DMS79 treated with DMSO at 0.1 percent for 48 hours (cell line): ENCODE measurements at regions not wholly inside any gene's neighbourhood (a gene's known extent, or its start where the extent isn't known, plus 50 kb on each side); places are given as distances from the start of the nearest gene placed in this dataset.

ENCODE experiments used
- DNase-seq: peaks from one replicate; lab custom pipeline; 2025; lab: John Stamatoyannopoulos, UW

DNA sequence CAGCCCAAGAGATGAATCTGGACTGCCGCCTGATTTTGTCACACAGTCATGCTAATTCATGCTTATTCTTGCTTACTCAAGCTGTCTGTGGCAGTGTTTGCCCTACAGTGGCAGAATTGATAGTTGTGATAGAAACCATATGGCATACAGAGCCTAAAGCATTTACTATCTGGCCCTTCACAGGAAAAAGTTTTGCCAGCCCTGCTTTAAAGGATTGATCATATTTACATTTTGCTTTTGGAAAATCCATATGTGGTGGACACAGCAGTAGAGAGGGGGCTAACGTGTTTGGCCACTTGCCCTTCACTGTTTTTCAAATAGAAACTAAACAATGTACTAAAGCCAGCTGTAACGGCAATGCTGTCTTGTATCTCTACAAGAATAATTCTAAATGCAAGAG lies 974.0 kb upstream of the GHITM start:
- no peak for DNase-seq

DNA sequence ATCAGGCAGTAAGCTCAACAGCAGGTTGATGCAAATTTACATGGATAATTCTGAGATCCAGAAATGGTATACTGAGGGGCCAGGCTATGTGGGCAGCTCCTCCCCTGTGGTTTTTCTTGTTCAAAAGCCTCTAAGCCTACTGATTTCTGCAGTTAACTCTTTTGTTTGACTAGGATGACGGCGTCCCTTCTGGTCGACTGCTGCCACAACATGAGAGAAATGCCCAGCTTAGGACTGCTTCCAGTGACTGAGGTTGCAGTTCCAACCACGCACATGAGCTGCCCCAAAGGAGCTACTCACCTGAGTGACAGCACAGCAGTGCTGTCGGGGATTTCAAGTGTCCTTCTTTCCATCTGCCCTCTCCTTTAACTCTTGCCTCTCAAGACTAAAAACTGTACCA lies 973.0 kb upstream of the GHITM start:
- DNase-seq = no peak

DNA sequence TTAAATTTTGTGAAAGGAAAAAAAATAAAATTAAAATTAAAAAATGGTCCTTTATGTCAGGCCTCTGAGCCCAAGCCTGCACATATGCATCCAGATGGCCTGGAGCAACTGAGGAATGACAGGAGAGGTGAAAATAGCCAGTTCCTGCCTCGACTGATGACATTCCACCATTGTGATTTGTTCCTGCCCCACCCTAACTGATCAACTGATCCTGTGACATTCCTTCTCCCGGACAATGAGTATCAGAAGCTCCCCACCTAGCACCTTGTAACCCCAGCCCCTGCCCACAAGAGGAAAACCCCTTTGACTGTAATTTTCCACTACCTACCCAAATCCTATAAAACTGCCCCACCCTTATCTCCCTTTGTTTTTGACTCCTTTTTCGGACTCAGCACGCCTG lies 972.2 kb upstream of the GHITM start:
- DNase-seq = no peak

DNA sequence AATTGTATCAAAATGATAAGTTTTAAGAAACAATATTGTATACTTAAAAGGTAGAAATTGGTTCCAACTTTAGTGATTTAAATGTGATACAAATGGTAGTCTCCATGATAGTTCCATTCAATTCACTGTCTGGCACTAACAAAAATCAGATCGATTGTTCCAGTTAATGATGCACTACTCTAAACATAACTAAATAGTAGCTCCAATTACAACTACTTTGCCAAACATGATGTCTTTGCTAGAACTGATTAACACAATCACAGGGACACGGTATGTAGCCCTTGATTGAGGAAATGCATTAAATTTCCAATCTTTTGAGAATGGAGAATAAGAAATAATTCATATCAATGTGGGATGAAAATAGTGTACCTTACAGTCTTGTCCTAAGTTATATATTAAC lies 962.4 kb upstream of the GHITM start:
- DNase-seq = no peak

DNA sequence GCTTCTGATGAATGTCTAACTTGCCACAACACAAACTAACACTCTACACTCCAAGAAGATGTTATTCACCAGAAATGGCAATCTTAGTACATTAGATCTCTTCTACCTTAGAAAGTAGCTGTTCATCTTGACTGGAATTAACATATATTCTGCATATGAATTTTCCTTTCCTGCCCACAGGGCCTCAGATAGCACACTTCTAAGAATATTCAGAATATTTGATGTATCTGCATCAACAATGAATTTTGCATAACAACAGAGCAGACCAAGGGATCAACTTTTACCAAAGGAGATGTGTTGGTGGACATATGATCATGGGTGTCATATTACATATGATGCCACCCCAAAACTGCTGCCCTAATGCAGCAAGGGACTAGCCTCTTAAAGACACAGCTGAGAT lies 960.8 kb upstream of the GHITM start:
- DNase-seq = no peak

DNA sequence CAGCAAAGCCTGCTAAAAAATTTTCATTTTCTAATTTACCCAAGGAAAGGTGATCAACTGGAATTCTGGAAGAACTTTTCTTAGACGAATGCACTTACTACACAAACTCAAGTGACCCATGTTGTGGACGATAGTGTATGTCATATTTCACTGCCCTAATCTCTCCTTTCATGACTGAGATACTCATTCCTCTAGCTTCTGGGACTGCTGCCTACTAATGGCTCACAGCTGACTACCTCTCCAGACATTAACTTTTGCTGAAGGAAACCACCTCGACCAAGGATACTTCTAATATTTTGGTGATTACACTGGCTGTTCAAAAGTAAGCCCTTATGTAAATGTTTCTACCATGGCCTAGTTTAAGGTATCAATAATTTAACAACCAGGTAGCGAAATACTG lies 959.9 kb upstream of the GHITM start:
- DNase-seq = no peak

DNA sequence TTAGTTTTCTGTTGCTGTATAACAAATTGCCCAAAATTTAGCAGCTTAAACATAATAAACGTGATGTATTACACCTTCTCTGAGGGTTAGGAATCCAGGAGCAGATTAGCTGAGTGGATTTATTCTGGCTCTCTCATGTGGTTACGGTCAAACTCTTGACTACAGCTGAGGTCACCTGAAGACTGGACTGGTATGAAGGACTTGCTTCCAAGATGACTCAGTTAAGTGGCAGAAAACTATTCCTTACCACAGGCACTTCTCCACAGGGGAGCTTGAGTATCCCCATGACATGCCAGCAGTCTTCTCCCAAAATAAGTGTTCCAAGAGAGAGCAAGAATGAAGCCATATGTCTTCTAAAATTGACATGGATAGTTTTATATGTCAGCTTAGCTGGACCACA lies 957.2 kb upstream of the GHITM start:
- no peak for DNase-seq

DNA sequence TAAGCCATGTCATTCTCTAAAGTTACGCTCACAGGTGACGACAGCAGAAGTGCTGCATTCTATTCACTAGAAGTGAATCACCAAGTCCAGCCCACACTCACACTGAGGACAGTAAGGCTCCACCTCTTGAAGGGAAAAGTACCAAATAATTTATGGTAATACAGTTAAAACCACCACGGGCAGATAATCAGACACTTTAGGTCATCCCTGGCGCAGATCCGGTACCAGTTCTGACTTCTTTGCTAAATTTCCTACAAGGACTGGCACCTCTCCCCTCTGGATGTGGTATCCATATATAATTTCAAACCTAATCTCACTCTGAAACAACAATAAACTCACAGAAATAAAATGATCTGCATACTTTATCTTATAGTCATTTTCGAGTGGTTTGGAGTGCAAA lies 954.7 kb upstream of the GHITM start:
- no peak for DNase-seq

DNA sequence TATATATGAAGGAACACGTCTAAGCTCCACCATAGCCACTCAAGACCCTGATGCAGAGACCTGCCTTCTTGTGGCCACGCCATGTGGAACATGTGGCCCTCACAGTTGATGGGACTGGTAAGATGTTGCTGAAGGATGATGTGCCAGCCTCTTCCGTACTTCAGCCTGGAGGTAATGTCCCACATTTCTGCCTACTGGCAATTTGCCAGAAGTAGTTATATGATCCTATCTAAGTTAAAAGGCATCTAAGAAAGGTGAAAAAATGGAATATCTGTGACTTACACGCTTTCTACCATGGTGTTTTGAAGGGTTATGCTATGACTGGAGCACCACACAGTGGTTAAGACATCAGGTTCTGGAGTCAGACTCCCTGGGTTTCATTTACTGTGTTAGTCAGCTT lies 948.7 kb upstream of the GHITM start:
- no peak for DNase-seq

DNA sequence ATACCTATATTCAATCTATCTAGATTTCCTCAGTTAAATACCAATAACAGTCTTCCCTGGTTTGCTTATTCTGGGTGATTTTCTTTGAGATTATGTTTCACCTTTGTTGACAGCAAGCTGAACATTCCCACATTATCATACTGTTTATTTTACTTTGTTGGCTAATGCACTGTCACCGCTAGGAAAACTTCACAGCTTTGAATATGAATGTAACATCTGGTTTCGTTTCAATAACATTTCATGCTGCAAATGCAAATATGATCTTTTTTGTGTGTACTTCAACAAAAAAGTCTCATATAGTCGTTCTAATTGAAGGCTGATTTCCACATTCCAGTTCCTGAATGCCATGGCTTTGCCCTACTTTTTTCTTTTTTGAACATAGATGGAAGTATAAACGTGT lies 946.3 kb upstream of the GHITM start:
- no peak for DNase-seq

DNA sequence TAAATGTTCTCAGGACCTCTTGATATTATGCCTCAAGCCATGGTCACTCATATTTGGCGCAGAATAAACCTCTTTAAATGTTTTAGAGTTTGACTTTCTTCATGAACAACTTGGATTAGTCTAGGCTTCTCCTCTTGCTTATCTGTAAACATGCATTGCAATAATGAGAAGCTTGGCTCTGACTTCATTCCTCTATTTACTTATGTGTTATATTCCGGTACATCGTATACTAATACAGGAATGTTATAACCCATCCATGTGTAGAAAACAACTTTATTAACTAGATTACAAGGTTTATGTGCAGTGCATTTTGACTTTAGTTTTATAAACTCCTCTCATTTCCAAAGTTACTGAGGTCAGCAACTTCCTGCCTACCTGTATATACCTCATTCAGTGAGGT lies 944.3 kb upstream of the GHITM start:
- DNase-seq = no peak

DNA sequence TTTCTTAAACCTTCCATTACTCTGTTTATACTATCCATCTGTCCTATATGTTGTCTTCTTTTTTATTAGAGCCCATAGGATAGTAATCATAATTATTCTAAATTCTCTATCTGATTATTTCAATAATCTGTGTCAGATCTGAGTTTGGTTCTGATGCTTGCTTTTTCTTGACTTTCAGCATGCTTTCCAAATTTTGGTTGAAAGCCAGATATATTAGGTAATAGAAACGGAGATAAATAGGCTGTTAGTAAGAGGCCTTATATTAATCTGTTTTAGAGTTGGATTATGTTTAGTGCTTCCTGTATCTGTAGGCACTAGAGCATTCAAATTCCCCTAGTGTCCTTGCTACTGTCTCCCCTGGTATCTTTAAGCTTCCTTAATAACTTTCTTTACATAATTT lies 939.9 kb upstream of the GHITM start:
- no peak for DNase-seq

DNA sequence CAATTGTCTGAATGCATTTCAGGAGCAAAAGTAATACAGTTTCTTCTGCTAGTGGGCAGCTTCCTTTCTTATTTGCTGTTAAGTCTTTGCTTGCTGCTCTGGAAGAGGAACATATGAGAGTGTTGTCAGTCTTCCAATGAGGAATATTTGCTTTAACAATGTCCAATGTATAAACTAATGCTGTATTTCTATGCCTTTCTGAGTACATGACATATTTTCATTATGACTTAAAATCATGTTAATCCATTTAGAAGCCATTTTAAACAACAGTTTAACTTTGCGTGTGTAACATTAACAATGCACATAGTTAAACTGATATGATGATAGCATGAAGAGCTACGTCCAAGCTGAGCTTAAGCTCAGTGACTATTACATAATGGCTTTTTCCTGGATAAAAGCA lies 933.4 kb upstream of the GHITM start:
- DNase-seq = no peak

DNA sequence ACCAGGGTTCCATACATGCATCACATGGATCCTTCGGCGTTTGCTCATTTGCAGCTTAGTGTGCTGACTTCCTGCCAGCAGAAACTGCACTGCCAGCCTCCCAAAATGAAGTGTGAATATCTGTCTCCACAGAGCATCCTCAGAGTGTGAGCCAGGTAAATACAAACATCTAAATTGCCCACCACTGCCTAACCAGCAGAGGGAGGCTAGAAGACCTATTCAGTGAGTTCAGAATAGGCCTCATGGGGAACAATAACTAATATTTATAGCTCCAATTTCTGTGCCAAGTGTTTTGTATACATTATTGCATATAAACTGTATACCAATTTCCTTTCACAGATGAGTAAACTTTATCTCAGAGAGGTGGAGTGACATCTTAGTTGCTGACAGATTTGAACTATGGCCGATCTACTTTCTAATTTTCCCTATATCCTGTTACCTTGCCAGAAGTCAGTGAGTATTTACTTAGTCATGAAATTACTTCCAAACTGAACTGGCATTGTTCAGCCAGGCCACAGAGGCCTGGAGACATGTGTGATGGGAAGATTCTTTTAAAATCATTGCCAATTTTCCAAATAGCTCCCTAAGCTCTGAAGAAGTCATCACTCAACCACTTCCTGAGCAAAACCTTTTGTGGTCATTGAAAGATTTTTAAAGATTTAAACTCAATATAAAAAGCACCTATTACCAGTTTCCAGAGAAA lies 926.5 kb upstream of the GHITM start:
- DNase-seq = no peak

DNA sequence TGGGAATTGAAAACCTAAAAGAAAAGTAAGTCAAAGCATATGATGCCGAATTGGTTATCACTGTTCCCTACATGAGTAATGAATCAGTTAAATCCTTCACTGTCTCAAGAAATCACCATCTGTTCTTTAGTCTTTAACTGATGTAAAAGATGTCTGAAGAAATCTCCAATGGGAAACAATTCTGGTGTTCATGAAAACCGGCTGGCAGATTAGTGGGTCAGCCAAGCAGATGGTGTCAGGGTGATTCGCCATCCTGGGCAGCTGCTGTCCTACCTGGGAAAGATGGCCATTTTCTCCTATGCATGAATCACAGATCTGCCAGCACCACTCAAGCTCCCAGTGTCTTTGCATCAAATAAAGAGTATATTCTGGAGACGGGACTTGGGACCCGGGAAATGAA lies 925.2 kb upstream of the GHITM start:
- DNase-seq = no peak

DNA sequence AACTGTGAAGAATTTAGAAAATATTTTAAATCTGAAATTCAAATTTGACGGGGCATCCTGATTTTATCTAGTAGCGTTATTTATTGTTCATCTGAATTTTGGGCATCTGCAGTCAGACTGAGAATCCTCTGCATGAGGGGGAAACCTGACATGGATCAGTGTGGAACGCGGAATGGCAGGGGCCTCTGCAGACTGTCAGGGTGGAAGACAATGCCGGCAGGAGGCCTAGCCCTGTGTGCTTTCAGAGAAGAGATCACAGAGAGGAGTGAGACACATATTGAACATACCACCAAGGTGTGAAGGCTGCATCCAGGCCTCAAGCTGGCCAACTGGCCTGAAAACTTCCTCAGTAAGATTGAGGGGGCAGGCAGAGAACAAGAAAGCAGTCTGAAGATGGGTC lies 921.1 kb upstream of the GHITM start:
- no peak for DNase-seq

DNA sequence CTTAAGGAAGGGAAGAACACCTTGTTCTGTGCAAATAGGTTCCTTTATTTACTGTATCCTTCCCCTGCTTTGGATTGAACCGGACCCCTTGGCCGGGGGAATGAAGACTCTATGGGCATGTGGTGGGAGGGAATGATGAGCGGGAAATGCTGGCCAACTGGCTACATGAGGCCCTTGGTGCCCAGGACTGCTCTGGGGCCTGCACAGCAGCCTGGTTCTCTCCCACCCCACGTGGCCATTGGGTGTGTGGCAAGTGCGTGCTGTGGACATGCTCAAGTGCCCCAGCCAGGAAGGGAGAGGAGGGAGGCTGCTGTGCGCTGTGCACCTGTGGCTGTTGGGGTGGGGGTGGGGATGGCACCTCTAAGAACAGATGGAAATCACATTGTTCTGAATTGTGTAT lies 917.0 kb upstream of the GHITM start:
- no peak for DNase-seq

DNA sequence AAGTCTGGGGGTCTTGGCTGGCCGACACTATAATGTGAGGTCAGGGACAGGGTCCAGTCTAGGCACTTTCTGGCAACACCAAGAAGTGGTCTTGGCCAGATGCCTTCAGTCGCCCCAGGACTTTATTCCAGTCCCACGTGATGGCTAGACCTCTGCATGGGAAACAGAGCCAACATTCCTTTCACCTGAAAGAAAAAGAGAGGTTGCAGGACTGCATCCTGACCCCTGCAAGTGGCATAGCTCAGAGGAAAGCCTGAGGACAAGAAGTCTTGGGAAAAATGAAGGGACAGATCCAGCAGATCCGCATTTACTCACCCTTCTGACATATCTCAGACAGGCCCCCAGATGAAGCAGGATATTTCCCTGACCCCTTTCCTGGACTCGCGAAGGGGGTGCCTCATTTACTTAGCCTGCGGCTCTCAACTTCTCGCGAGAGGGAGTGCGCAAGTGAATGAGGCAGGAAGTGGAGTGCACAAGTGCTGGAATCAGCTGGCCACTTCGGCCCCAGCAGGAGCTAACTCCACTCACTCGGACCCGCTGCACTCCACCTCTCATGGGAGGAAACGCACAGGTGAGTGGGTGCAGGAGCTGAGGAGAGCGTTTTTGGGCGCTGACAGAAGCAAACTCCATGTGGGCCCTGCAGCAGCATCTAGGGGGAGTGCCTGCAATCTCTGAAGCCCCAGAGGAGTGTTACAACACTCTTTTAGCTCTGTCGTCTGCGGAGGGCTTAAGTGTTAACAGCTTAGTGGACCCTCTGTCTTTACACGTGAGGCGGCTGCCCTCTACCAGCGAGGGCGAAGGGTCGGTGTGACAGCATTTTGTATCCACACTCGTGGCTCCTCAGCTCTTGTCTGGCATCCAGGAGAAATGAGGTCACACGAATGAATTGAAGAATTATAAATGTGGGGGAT lies 916.2 kb upstream of the GHITM start:
- DNase-seq = no peak

DNA sequence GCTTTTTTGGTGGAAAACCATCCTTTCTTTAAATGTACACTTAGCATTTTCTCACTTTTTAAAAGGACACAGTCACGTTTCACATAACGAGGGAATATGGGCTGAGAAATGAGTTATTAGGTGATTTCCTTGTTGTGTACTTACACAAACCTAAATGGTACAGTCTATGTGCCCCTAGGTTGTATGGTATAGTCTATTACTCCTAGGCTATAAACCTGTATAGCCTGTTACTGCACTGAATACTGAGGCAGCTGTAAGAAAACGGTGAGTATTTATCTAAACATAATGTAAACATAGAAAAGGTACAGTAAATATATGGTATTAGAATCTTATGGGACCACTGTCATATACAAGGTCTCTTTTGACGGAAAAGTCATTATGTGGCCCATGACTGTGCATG lies 913.5 kb upstream of the GHITM start:
- DNase-seq = no peak

DNA sequence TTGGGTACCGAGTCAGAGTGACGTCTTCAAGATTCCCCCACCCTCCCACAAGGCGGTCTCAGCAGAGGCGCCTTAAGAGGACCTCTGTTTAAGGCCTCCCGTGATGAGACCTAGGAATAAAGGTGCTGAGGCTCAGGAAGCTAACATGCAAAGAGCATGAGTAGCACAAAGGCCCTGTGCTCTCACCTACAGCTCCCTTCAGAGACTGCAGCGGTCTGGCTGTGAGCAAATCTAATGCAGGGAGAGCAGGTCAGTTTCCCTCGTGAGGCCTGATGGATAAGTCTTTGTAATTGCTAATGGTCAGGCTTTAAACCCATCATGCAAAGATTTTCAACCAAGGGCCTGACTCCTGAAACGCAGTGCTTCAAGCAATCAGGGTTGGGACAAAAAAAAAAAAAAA lies 909.3 kb upstream of the GHITM start:
- DNase-seq = no peak

DNA sequence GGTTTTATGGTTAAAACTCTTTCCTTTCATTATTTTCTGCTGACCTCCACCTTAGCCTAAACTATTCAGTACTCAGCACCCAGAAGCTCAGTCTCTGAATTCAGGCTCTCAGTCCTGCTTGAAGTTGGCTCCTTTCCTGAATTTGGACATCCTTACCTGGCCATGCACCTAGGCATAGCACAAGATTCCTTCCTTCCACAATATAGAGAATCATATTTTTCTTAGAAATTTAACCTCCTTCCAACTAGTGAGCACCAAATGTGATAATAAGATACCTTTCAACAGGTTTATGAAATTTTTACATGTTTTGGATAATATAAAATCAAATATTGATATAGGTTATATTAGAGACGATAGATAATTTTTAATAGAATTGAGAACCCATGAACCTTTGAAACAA lies 905.6 kb upstream of the GHITM start:
- no peak for DNase-seq

DNA sequence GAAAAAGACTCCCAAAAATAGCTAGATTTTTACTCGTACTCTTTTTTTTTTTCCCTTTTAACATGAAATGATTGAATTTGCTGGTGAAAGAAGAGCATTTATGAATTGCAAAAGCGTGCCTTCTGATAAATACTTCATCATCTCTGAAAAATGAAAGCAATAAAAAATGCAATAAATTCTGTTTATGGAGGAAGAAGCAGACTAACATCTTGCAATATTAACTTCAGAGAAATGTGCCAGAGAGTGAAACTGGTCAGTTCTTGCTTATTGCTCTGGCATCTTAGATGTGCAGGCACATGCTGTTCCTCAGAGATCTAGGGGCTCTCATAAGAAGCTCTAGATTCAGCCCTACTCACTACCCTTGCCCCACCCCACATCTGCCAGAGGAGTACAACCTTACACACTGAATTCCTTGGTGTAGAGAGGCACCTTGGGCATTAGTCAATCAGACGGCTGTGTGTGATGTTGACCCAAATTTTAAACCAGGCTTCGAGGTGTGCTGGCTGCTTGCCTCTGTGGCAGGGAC lies 891.1 kb upstream of the GHITM start:
- no peak for DNase-seq

DNA sequence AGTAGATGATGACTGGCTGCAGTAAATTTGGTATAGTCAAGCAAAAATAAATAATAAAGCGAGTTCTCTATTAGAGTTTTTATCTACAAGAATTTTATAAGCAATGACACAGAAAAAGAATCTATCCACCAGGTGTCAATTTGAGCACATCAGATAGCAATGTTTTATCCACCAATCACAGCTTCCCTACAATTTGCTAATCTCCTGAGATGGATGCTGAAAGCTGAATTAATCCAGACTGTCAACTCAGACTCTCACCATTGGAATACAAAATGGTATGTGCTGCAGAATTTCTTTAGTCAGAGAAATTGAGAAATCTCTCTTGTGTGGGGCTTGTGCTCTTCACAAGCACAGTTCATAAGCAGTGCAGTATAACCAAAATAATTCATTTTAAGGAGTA lies 888.9 kb upstream of the GHITM start:
- no peak for DNase-seq

DNA sequence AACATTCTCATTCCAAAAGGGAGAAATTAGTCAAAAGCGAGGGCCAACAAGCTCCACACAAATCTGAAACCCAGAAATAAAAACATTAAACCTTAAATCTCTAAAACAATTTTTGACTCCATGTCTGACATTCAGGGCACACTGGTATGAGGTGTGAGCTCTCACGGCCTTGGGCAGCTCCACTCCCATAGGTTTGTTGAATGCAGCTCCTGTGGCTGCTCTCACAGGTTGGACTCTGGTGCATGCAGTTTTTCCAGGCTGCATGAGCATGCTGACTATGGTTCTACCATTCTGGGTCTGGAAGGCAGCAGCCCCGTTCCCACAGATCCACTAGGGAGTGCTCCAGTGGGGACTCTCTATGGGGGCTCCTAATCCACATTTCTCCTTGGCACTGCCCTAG lies 887.1 kb upstream of the GHITM start:
- DNase-seq = no peak
